ENCODE measurements at regions not wholly inside any gene's neighbourhood (a gene's known extent, or its start where the extent isn't known, plus 50 kb on each side); places are given as distances from the start of the nearest gene placed in this dataset.

GRCh38 chr2:13000664-13001363 is 284.1 kb downstream of the TRIB2 start:
- TF ChIP-seq POLR2A (IDR thresholded peaks at IDR 0.05; ENCODE audit: low read depth, low read length) (no peak), EP300 (IDR thresholded peaks at IDR 0.05; ENCODE audit: borderline replicate concordance in 1 of 2, control insufficient read depth in 1 of 2, low read depth in 2 of 2, low read length in 2 of 2) (no peak), CTCF (IDR thresholded peaks at IDR 0.05 in 2 of 3, conservative IDR thresholded peaks at IDR 0.05 in 1 of 3; ENCODE audit: control insufficient read depth in 2 of 3, extremely low read depth in 1 of 3, insufficient read depth in 1 of 3, low read depth in 3 of 3, low read length in 3 of 3) (no peak)
